ENCODE measurements at regions not wholly inside any gene's neighbourhood (a gene's known extent, or its start where the extent isn't known, plus 50 kb on each side); places are given as distances from the start of the nearest gene placed in this dataset.
"Not testable (repeated sequence)": the region's sequence is repeated elsewhere in the genome, so short reads cannot be mapped to it uniquely, and the experiment has no call there.

DNA sequence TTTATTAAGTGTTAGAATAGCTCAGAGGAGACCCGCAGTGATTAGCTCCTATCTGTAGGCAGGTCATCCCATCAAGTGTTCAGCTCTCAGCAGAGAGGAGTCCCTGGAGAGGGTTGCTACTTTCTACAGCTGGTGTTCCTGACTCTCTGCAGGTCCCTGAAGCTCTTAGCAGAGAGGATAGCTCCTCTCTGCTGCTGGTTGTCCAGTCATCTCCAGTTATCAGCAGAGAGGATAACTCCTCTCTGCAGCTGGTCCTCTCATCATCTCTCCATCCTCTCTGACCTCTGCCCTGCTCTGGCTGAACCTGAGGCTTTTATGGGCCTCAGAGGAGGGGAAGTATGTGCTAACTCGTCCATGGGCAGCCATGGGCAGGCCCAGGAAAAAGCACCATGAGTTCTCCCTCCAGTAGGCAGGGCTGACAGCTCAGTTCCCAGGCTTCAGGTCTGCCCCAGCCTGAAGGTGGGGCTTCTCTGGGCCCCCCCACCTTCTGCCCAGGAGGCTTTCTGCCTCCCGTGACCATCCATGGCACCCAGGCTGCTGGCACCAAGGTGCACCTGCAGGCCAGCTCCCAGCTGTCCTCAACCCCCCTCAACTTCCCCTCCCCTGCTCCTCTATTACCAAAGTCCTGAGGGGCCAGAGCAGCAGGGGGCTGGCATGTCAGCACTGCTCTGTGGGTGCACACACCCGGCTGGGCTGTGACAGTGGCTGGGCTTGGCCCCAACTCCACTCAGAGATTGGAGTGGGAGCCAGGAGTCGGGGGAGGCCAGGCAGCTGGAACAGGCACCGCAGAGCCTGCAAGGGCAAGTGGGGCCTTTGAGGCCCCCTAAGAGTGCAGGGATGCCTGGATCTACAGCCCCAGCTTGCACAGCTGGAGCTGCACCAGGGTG lies 98.9 kb upstream of the FRMD4B start:
- no peaks in the 10 kb centered on the region for H3K9me3 ChIP-seq
- no peaks in the 10 kb centered on the region for H3K36me3 ChIP-seq
- H3K27ac ChIP-seq, result no peak overlapping the region
- TF ChIP-seq, protein P1, sequence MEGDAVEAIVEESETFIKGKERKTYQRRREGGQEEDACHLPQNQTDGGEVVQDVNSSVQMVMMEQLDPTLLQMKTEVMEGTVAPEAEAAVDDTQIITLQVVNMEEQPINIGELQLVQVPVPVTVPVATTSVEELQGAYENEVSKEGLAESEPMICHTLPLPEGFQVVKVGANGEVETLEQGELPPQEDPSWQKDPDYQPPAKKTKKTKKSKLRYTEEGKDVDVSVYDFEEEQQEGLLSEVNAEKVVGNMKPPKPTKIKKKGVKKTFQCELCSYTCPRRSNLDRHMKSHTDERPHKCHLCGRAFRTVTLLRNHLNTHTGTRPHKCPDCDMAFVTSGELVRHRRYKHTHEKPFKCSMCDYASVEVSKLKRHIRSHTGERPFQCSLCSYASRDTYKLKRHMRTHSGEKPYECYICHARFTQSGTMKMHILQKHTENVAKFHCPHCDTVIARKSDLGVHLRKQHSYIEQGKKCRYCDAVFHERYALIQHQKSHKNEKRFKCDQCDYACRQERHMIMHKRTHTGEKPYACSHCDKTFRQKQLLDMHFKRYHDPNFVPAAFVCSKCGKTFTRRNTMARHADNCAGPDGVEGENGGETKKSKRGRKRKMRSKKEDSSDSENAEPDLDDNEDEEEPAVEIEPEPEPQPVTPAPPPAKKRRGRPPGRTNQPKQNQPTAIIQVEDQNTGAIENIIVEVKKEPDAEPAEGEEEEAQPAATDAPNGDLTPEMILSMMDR (IDR thresholded peaks at IDR 0.05), result no peak
- no peaks in the 10 kb centered on the region for H3K4me1 ChIP-seq (ENCODE audit: control insufficient read depth in 1 of 2, insufficient read depth in 1 of 2, low read depth in 1 of 2, low read length in 1 of 2)
- H3K4me3 ChIP-seq (ENCODE audit: low read depth in 1 of 2, low read length in 1 of 2), result no peak overlapping the region
- H3K27me3 ChIP-seq, result no peaks in the 10 kb centered on the region

DNA sequence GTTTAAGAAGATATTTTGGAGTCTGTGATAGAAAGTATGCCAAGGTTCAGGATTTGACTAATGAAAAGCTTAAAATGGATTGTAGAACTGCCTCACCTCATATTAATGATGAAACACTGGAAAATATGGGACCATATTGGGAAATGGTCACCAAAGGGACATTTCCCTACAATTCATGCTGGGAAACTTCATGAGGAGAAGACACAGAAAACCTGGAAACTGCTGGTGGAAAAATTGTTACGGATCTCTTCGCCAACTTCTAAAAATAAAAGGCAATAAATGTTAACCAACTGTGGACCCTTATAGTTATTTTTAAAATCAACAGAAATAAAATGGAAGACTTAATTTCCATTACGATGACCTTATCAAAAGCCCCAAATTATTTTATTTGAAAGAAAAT lies 97.6 kb upstream of the FRMD4B start:
- TF ChIP-seq, protein P1 (IDR thresholded peaks at IDR 0.05), result no peak
- Histone ChIP-seq H3K4me1 (ENCODE audit: control insufficient read depth in 1 of 2, insufficient read depth in 1 of 2, low read depth in 1 of 2, low read length in 1 of 2) (no peaks in the 10 kb centered on the region), H3K36me3 (no peaks in the 10 kb centered on the region), H3K4me3 (ENCODE audit: low read depth in 1 of 2, low read length in 1 of 2) (no peak overlapping the region), H3K27ac (no peak overlapping the region), H3K9me3 (no peaks in the 10 kb centered on the region), H3K27me3 (no peaks in the 10 kb centered on the region)

DNA sequence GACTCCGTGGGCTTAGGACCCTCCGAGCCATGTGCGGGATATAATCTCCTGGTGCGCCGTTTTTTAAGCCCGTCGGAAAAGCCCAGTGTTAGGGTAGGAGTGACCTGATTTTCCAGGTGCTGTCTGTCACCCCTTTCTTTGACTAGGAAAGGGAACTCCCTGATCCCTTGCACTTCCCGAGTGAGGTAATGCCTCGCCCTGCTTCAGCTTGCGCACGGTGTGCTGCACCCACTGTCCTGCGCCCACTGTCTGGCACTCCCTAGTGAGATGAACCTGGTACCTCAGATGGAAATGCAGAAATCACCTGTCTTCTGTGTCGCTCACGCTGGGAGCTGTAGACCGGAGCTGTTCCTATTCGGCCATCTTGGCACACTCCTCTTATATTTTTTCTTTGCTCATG lies 95.1 kb upstream of the FRMD4B start:
- H3K4me1 ChIP-seq (ENCODE audit: control insufficient read depth in 1 of 2, insufficient read depth in 1 of 2, low read depth in 1 of 2, low read length in 1 of 2); H3K4me3 ChIP-seq (ENCODE audit: low read depth in 1 of 2, low read length in 1 of 2); H3K36me3 ChIP-seq; H3K27ac ChIP-seq; H3K27me3 ChIP-seq; H3K9me3 ChIP-seq: not testable (repeated sequence)

- Histone ChIP-seq H3K36me3 (no peaks in the 10 kb centered on the region), H3K4me1 (ENCODE audit: control insufficient read depth in 1 of 2, insufficient read depth in 1 of 2, low read depth in 1 of 2, low read length in 1 of 2) (no peaks in the 10 kb centered on the region), H3K9me3 (no peaks in the 10 kb centered on the region), H3K27me3 (no peaks in the 10 kb centered on the region), H3K27ac (no peak overlapping the region), H3K4me3 (ENCODE audit: low read depth in 1 of 2, low read length in 1 of 2) (no peak overlapping the region)
- TF ChIP-seq, protein P1 (IDR thresholded peaks at IDR 0.05), result no peak
Measured at GRCh38 chr3:69474186-69474585, 88.3 kb upstream of the FRMD4B start.

DNA sequence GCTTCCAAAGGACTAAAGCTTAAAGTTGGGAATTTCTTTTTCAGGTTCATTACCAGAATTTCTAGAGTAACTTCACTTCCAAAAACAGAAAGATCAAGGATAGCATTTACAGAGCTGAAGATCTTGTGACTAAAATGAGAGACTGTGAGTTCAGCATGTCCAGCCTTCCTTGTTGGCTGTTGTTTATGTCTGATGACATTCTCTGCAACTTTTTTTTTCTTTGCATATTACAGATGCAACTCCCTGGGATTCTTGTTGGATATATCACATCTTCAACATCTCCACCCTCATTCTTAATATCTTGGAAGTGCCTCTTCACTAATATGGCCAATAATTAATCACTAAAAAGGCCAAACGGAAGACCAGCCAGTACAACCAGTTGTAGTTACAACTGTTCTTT lies 86.2 kb upstream of the FRMD4B start:
- TF ChIP-seq, protein P1 (IDR thresholded peaks at IDR 0.05), result no peak
- Histone ChIP-seq H3K9me3 (no peaks in the 10 kb centered on the region), H3K27me3 (no peaks in the 10 kb centered on the region), H3K27ac (no peak overlapping the region), H3K4me1 (ENCODE audit: control insufficient read depth in 1 of 2, insufficient read depth in 1 of 2, low read depth in 1 of 2, low read length in 1 of 2) (no peaks in the 10 kb centered on the region), H3K36me3 (no peaks in the 10 kb centered on the region), H3K4me3 (ENCODE audit: low read depth in 1 of 2, low read length in 1 of 2) (no peak overlapping the region)

- H3K4me1 ChIP-seq (ENCODE audit: control insufficient read depth in 1 of 2, insufficient read depth in 1 of 2, low read depth in 1 of 2, low read length in 1 of 2), result no peaks in the 10 kb centered on the region
- H3K36me3 ChIP-seq, result no peaks in the 10 kb centered on the region
- TF ChIP-seq, protein P1 (IDR thresholded peaks at IDR 0.05), result no peak
- H3K4me3 ChIP-seq (ENCODE audit: low read depth in 1 of 2, low read length in 1 of 2), result no peak overlapping the region
- no peaks in the 10 kb centered on the region for H3K27me3 ChIP-seq
- no peak overlapping the region for H3K27ac ChIP-seq
- no peaks in the 10 kb centered on the region for H3K9me3 ChIP-seq
Measured at GRCh38 chr3:69463531-69463930, 77.6 kb upstream of the FRMD4B start.

Data from neutrophil (primary cell).